Rectal smooth muscle tissue (tissue), 1 donor: ENCODE measurements at regions not wholly inside any gene's neighbourhood (a gene's known extent, or its start where the extent isn't known, plus 50 kb on each side); places are given as distances from the start of the nearest gene placed in this dataset.
"Not testable (repeated sequence)": the region's sequence is repeated elsewhere in the genome, so short reads cannot be mapped to it uniquely, and the experiment has no call there.

Experiments
- H3K27ac ChIP-seq: one replicate; pipeline ENCODE4 v1.7.0; 2013; ENCODE audit warnings: low read depth, low read length, inconsistent platforms
- H3K27me3 ChIP-seq: one replicate; pipeline ENCODE4 v1.7.0; 2013; ENCODE audit warnings: low read length; ENCODE audit not compliant: control insufficient read depth, insufficient read depth
- H3K36me3 ChIP-seq: one replicate; pipeline ENCODE4 v1.7.0; 2013; ENCODE audit warnings: low read length; ENCODE audit not compliant: control insufficient read depth, insufficient read depth
- H3K4me1 ChIP-seq: one replicate; pipeline ENCODE4 v1.7.0; 2013; ENCODE audit warnings: low read length; ENCODE audit not compliant: control insufficient read depth, insufficient read depth
- H3K4me3 ChIP-seq: one replicate; pipeline ENCODE4 v1.7.0; 2013; ENCODE audit warnings: low read length
- H3K9ac ChIP-seq: one replicate; pipeline ENCODE4 v1.7.0; 2013; ENCODE audit warnings: low read length

GRCh38 chr14:62501021-62501750 is 544.1 kb downstream of the KCNH5 start:
- H3K36me3 ChIP-seq = no peaks in the 10 kb centered on the region
- no peak overlapping the region for H3K4me3 ChIP-seq
- H3K4me1 ChIP-seq = no peaks in the 10 kb centered on the region
- H3K9ac ChIP-seq = no peak overlapping the region
- no peak overlapping the region for H3K27ac ChIP-seq
- no peaks in the 10 kb centered on the region for H3K27me3 ChIP-seq

GRCh38 chr14:62505045-62505444 is 540.2 kb downstream of the KCNH5 start:
- Histone ChIP-seq H3K27ac (no peak overlapping the region), H3K27me3 (no peaks in the 10 kb centered on the region), H3K4me1 (no peaks in the 10 kb centered on the region), H3K4me3 (no peak overlapping the region), H3K36me3 (no peaks in the 10 kb centered on the region), H3K9ac (no peak overlapping the region)

GRCh38 chr14:62521309-62521708 is 523.9 kb downstream of the KCNH5 start:
- not testable (repeated sequence) for H3K27me3 ChIP-seq, H3K4me1 ChIP-seq, H3K36me3 ChIP-seq, H3K27ac ChIP-seq, H3K9ac ChIP-seq, H3K4me3 ChIP-seq

- H3K36me3 ChIP-seq = no peaks in the 10 kb centered on the region
- no peak overlapping the region for H3K4me3 ChIP-seq
- H3K9ac ChIP-seq = no peak overlapping the region
- no peak overlapping the region for H3K27ac ChIP-seq
- H3K4me1 ChIP-seq = no peaks in the 10 kb centered on the region
- H3K27me3 ChIP-seq = no peaks in the 10 kb centered on the region
Observed at GRCh38 chr14:62528296-62528695, 517.0 kb downstream of the KCNH5 start.

GRCh38 chr14:62532181-62532580 is 513.1 kb downstream of the KCNH5 start:
- Histone ChIP-seq H3K4me1 (no peaks in the 10 kb centered on the region), H3K36me3 (no peaks in the 10 kb centered on the region), H3K4me3 (no peak overlapping the region), H3K27me3 (no peaks in the 10 kb centered on the region), H3K27ac (no peak overlapping the region), H3K9ac (no peak overlapping the region)

- H3K27ac ChIP-seq = no peak overlapping the region
- no peaks in the 10 kb centered on the region for H3K27me3 ChIP-seq
- H3K4me1 ChIP-seq = no peaks in the 10 kb centered on the region
- no peak overlapping the region for H3K4me3 ChIP-seq
- H3K9ac ChIP-seq = no peak overlapping the region
- H3K36me3 ChIP-seq = no peaks in the 10 kb centered on the region
Observed at GRCh38 chr14:62546862-62547474, 498.3 kb downstream of the KCNH5 start.

GRCh38 chr14:62557416-62557815 is 487.8 kb downstream of the KCNH5 start:
- no peak overlapping the region for H3K4me3 ChIP-seq
- H3K4me1 ChIP-seq = no peaks in the 10 kb centered on the region
- H3K27ac ChIP-seq = no peak overlapping the region
- H3K36me3 ChIP-seq = no peaks in the 10 kb centered on the region
- H3K9ac ChIP-seq = no peak overlapping the region
- H3K27me3 ChIP-seq = no peaks in the 10 kb centered on the region

- Histone ChIP-seq H3K4me1 (no peaks in the 10 kb centered on the region), H3K27me3 (no peaks in the 10 kb centered on the region), H3K27ac (no peak overlapping the region), H3K9ac (no peak overlapping the region), H3K4me3 (no peak overlapping the region), H3K36me3 (no peaks in the 10 kb centered on the region)
Observed at GRCh38 chr14:62558451-62558850, 486.8 kb downstream of the KCNH5 start.

GRCh38 chr14:62585247-62585646 is 460.0 kb downstream of the KCNH5 start:
- Histone ChIP-seq H3K4me3 (no peak overlapping the region), H3K27ac (no peak overlapping the region), H3K4me1 (no peaks in the 10 kb centered on the region), H3K27me3 (no peaks in the 10 kb centered on the region), H3K36me3 (no peaks in the 10 kb centered on the region), H3K9ac (no peak overlapping the region)

GRCh38 chr14:62592877-62593276 is 452.4 kb downstream of the KCNH5 start:
- Histone ChIP-seq H3K27me3 (no peaks in the 10 kb centered on the region), H3K9ac (no peak overlapping the region), H3K4me3 (no peak overlapping the region), H3K36me3 (no peaks in the 10 kb centered on the region), H3K27ac (no peak overlapping the region), H3K4me1 (no peaks in the 10 kb centered on the region)

- no peaks in the 10 kb centered on the region for H3K36me3 ChIP-seq
- no peak overlapping the region for H3K27ac ChIP-seq
- no peaks in the 10 kb centered on the region for H3K4me1 ChIP-seq
- H3K27me3 ChIP-seq = no peaks in the 10 kb centered on the region
- no peak overlapping the region for H3K9ac ChIP-seq
- no peak overlapping the region for H3K4me3 ChIP-seq
Observed at GRCh38 chr14:62597143-62597542, 448.1 kb downstream of the KCNH5 start.

GRCh38 chr14:62599616-62600385 is 445.5 kb downstream of the KCNH5 start:
- Histone ChIP-seq H3K27ac (no peak overlapping the region), H3K27me3 (no peaks in the 10 kb centered on the region), H3K36me3 (no peaks in the 10 kb centered on the region), H3K4me1 (no peaks in the 10 kb centered on the region), H3K9ac (no peak overlapping the region), H3K4me3 (no peak overlapping the region)
